NCI-H526 (cell line): ENCODE measurements at regions not wholly inside any gene's neighbourhood (a gene's known extent, or its start where the extent isn't known, plus 50 kb on each side); places are given as distances from the start of the nearest gene placed in this dataset.
A peak's percentile ranks its signal among the peaks of the same experiment; 100 is the strongest.

Experiments used
- DNase-seq, 2 experiments: peaks; one replicate each; lab custom pipeline; 2025; lab: John Stamatoyannopoulos, UW

- no peak for DNase-seq
Observed at GRCh38 chr21:23463365-23463764, 2143.9 kb downstream of the MRPL39 start.

GRCh38 chr21:23455676-23456075 lies 2151.6 kb downstream of the MRPL39 start:
- DNase-seq, result no peak

GRCh38 chr21:23452384-23453083 lies 2154.7 kb downstream of the MRPL39 start:
- DNase-seq, result peak in 1 of 2 experiments; percentile 50

- no peak for DNase-seq
Observed at GRCh38 chr21:23445307-23445706, 2162.0 kb downstream of the MRPL39 start.

GRCh38 chr21:23438081-23438480 lies 2169.2 kb downstream of the MRPL39 start:
- DNase-seq, result no peak

GRCh38 chr21:23402929-23403520 lies 2204.3 kb downstream of the MRPL39 start:
- DNase-seq, result no peak

GRCh38 chr21:23401278-23401677 lies 2206.0 kb downstream of the MRPL39 start:
- DNase-seq, result peak in 1 of 2 experiments; percentile 35

GRCh38 chr21:23398726-23399125 lies 2208.6 kb downstream of the MRPL39 start:
- no peak for DNase-seq

GRCh38 chr21:23394458-23394857 lies 2212.8 kb downstream of the MRPL39 start:
- DNase-seq, result peak in 1 of 2 experiments; percentile 5

GRCh38 chr21:23384679-23385078 lies 2222.6 kb downstream of the MRPL39 start:
- DNase-seq, result no peak

GRCh38 chr21:23374155-23374554 lies 2233.1 kb downstream of the MRPL39 start:
- no peak for DNase-seq

- DNase-seq, result no peak
Observed at GRCh38 chr21:23356905-23357304, 2250.4 kb downstream of the MRPL39 start.

GRCh38 chr21:23316190-23316589 lies 2291.1 kb downstream of the MRPL39 start:
- no peak for DNase-seq

- DNase-seq, result no peak
Observed at GRCh38 chr21:23308741-23309140, 2298.5 kb downstream of the MRPL39 start.

GRCh38 chr21:23307065-23307464 lies 2300.2 kb downstream of the MRPL39 start:
- no peak for DNase-seq

- no peak for DNase-seq
Observed at GRCh38 chr21:23292292-23292691, 2294.1 kb downstream of the NCAM2 start.

- DNase-seq, result no peak
Observed at GRCh38 chr21:23281917-23282316, 2283.7 kb downstream of the NCAM2 start.

GRCh38 chr21:23249760-23250159 lies 2251.6 kb downstream of the NCAM2 start:
- DNase-seq, result no peak

GRCh38 chr21:23247334-23247733 lies 2249.1 kb downstream of the NCAM2 start:
- DNase-seq, result no peak

- no peak for DNase-seq
Observed at GRCh38 chr21:23245255-23245654, 2247.0 kb downstream of the NCAM2 start.

- no peak for DNase-seq
Observed at GRCh38 chr21:23223882-23224281, 2225.7 kb downstream of the NCAM2 start.

- no peak for DNase-seq
Observed at GRCh38 chr21:23218667-23219066, 2220.5 kb downstream of the NCAM2 start.

- DNase-seq, result peak; percentile 54 to 55
Observed at GRCh38 chr21:23217597-23217996, 2219.4 kb downstream of the NCAM2 start.

GRCh38 chr21:23215261-23215660 lies 2217.1 kb downstream of the NCAM2 start:
- no peak for DNase-seq
